ENCODE measurements at regions not wholly inside any gene's neighbourhood (a gene's known extent, or its start where the extent isn't known, plus 50 kb on each side); places are given as distances from the start of the nearest gene placed in this dataset.

DNA sequence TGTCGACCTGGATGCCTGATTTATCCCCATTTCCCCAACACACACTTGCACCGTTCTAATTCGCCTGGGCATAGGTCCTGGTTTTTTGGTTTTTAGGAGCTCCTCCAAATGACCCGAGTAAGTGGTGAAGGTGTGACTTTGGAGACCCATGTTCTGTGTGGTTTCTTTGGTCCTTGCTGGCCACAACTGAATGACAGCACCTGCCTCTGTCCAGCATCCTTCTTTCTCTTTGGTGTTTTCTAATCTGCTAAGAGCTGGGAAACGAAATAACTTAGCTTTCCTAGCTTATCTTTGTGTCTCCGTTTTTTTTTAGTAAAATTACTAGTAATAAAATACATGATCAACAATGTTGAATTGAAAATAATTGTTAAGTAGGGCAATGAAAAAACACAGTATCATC, 120.2 kb downstream of the PRLHR start (continued):
- TF ChIP-seq, protein P1, sequence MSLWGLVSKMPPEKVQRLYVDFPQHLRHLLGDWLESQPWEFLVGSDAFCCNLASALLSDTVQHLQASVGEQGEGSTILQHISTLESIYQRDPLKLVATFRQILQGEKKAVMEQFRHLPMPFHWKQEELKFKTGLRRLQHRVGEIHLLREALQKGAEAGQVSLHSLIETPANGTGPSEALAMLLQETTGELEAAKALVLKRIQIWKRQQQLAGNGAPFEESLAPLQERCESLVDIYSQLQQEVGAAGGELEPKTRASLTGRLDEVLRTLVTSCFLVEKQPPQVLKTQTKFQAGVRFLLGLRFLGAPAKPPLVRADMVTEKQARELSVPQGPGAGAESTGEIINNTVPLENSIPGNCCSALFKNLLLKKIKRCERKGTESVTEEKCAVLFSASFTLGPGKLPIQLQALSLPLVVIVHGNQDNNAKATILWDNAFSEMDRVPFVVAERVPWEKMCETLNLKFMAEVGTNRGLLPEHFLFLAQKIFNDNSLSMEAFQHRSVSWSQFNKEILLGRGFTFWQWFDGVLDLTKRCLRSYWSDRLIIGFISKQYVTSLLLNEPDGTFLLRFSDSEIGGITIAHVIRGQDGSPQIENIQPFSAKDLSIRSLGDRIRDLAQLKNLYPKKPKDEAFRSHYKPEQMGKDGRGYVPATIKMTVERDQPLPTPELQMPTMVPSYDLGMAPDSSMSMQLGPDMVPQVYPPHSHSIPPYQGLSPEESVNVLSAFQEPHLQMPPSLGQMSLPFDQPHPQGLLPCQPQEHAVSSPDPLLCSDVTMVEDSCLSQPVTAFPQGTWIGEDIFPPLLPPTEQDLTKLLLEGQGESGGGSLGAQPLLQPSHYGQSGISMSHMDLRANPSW (CRISPR knock-in tag; conservative IDR thresholded peaks at IDR 0.05; ENCODE audit: low read depth), result no peak

DNA sequence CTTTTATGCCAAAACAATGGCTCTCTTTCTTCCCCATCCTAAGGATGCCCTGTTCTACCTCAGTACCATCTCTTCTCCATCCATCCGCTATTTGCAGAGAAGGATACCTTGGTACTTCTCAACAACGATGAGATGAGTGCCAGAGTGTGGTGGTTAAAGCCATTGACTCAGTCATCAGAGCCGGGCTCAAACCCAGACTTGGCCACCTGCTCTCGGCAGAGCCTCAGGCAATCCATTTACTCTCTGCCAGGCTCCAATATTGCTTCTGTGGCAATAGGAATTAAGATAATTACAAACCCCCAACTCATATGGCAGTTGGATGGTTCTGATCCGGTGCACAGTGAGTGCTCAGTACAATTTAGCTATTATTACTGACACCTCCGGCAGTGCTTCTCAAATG, 121.3 kb downstream of the PRLHR start:
- ATAC-seq (no peak), DNase-seq (ENCODE audit: low spot score) (no peak)
- H3K4me1 Mint-ChIP-seq, result 0 out of 2 replicates have a peak, but pooled peaks cover 3% of the 10 kb centered on the region
- H3K9me3 Mint-ChIP-seq, result 0 out of 2 replicates have a peak, but pooled peaks cover 5% of the 10 kb centered on the region
- ChIA-PET CTCF (interaction anchor here (1.2 to 3.7 kb wide), 4 partner anchors 15 to 90 kb away, joined by 3 to 12 read pairs (median 8); no protein-coding TSS in a partner anchor), POLR2A (no interaction called here)
- H3K27ac Mint-ChIP-seq, result no peak overlapping the region
- H3K36me3 Mint-ChIP-seq, result no peaks in the 10 kb centered on the region
- no peaks in the 10 kb centered on the region for H3K27me3 Mint-ChIP-seq (ENCODE audit: low read depth)
- TF ChIP-seq, protein P2, sequence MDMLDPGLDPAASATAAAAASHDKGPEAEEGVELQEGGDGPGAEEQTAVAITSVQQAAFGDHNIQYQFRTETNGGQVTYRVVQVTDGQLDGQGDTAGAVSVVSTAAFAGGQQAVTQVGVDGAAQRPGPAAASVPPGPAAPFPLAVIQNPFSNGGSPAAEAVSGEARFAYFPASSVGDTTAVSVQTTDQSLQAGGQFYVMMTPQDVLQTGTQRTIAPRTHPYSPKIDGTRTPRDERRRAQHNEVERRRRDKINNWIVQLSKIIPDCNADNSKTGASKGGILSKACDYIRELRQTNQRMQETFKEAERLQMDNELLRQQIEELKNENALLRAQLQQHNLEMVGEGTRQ (CRISPR knock-in tag; IDR thresholded peaks at IDR 0.05), result no peak
- TF ChIP-seq TCF7 (CRISPR knock-in tag; IDR thresholded peaks at IDR 0.05; ENCODE audit: low read depth), result no peak
- TF ChIP-seq NR3C1 (CRISPR knock-in tag; conservative IDR thresholded peaks at IDR 0.05; ENCODE audit: low read depth), result no peak
- TF ChIP-seq NFYB (CRISPR knock-in tag; conservative IDR thresholded peaks at IDR 0.05; ENCODE audit: low read depth), result no peak
- TF ChIP-seq, protein P3, sequence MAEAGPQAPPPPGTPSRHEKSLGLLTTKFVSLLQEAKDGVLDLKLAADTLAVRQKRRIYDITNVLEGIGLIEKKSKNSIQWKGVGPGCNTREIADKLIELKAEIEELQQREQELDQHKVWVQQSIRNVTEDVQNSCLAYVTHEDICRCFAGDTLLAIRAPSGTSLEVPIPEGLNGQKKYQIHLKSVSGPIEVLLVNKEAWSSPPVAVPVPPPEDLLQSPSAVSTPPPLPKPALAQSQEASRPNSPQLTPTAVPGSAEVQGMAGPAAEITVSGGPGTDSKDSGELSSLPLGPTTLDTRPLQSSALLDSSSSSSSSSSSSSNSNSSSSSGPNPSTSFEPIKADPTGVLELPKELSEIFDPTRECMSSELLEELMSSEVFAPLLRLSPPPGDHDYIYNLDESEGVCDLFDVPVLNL (CRISPR knock-in tag; IDR thresholded peaks at IDR 0.05; ENCODE audit: borderline replicate concordance, low read depth), result no peak
- TF ChIP-seq, protein P4, sequence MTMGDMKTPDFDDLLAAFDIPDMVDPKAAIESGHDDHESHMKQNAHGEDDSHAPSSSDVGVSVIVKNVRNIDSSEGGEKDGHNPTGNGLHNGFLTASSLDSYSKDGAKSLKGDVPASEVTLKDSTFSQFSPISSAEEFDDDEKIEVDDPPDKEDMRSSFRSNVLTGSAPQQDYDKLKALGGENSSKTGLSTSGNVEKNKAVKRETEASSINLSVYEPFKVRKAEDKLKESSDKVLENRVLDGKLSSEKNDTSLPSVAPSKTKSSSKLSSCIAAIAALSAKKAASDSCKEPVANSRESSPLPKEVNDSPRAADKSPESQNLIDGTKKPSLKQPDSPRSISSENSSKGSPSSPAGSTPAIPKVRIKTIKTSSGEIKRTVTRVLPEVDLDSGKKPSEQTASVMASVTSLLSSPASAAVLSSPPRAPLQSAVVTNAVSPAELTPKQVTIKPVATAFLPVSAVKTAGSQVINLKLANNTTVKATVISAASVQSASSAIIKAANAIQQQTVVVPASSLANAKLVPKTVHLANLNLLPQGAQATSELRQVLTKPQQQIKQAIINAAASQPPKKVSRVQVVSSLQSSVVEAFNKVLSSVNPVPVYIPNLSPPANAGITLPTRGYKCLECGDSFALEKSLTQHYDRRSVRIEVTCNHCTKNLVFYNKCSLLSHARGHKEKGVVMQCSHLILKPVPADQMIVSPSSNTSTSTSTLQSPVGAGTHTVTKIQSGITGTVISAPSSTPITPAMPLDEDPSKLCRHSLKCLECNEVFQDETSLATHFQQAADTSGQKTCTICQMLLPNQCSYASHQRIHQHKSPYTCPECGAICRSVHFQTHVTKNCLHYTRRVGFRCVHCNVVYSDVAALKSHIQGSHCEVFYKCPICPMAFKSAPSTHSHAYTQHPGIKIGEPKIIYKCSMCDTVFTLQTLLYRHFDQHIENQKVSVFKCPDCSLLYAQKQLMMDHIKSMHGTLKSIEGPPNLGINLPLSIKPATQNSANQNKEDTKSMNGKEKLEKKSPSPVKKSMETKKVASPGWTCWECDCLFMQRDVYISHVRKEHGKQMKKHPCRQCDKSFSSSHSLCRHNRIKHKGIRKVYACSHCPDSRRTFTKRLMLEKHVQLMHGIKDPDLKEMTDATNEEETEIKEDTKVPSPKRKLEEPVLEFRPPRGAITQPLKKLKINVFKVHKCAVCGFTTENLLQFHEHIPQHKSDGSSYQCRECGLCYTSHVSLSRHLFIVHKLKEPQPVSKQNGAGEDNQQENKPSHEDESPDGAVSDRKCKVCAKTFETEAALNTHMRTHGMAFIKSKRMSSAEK (CRISPR knock-in tag; IDR thresholded peaks at IDR 0.05; ENCODE audit: borderline replicate concordance), result no peak
- TF ChIP-seq CBFB (CRISPR knock-in tag; IDR thresholded peaks at IDR 0.05; ENCODE audit: low read depth), result no peak
- no peak for TF ChIP-seq EMX1 (CRISPR knock-in tag; IDR thresholded peaks at IDR 0.05)
- TF ChIP-seq, protein P5, sequence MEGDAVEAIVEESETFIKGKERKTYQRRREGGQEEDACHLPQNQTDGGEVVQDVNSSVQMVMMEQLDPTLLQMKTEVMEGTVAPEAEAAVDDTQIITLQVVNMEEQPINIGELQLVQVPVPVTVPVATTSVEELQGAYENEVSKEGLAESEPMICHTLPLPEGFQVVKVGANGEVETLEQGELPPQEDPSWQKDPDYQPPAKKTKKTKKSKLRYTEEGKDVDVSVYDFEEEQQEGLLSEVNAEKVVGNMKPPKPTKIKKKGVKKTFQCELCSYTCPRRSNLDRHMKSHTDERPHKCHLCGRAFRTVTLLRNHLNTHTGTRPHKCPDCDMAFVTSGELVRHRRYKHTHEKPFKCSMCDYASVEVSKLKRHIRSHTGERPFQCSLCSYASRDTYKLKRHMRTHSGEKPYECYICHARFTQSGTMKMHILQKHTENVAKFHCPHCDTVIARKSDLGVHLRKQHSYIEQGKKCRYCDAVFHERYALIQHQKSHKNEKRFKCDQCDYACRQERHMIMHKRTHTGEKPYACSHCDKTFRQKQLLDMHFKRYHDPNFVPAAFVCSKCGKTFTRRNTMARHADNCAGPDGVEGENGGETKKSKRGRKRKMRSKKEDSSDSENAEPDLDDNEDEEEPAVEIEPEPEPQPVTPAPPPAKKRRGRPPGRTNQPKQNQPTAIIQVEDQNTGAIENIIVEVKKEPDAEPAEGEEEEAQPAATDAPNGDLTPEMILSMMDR (IDR thresholded peaks at IDR 0.05), result no peak
- TF ChIP-seq ZNF416 (CRISPR knock-in tag; IDR thresholded peaks at IDR 0.05), result no peak
- no peak overlapping the region for H3K4me3 Mint-ChIP-seq
